HG02623 (cell line): ENCODE measurements at regions not wholly inside any gene's neighbourhood (a gene's known extent, or its start where the extent isn't known, plus 50 kb on each side); places are given as distances from the start of the nearest gene placed in this dataset.
"Not testable (repeated sequence)": the region's sequence is repeated elsewhere in the genome, so short reads cannot be mapped to it uniquely, and the experiment has no call there.

ENCODE experiments used
- ATAC-seq: cut with Tn5 transposase; IDR thresholded peaks from one replicate; pipeline ENCODE4 v1.9.1; 2021; ENCODE audit warnings: moderate library complexity; ENCODE audit not compliant: unreplicated experiment

DNA sequence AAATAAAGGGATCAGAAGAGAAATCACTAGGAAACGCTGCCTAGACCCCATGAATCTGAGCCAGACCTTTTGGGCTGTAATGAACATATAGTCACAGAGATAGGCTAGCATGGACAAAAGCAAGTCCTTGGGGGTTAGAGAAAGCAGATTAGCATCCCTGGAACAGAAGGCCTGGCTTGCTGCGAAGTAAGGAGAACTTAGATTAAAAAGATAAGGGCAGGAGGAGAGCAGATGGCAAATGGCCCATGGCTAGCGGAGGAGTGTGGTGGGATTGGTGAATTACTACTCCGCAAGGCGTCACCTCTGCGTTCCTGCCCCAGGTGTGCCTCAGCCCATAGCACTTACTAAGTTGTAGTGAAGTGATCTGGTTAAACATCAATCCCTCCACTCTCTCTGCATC lies 92.3 kb upstream of the ZNF438 start:
- no peak for ATAC-seq

GRCh38 chr10:31124852-31125251 lies 93.2 kb upstream of the ZNF438 start:
- ATAC-seq: no peak

GRCh38 chr10:31125789-31126188 lies 94.1 kb upstream of the ZNF438 start:
- ATAC-seq: no peak

GRCh38 chr10:31126593-31126992 lies 94.9 kb upstream of the ZNF438 start:
- no peak for ATAC-seq

- ATAC-seq: no peak
Observed at GRCh38 chr10:31128536-31128935, 96.9 kb upstream of the ZNF438 start.

DNA sequence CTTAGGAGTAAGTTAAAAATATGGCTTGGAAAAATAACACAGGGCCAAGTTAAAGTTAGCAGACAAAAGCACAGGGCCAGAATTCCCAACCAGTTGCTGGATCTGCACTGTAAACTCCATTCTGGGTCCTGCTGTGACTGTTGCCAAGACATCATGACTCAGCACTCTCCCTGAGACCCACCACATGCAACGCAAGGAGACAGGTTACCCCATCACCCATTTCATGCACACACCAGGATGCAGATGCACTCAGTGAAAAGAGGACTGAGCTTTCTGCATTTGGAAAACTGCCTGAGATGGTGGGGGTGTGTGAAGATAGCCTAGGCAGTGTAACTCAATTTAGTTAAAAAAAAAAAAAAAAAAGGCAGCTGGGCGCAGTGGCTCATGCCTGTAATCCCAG lies 97.6 kb upstream of the ZNF438 start:
- ATAC-seq: no peak

- ATAC-seq: no peak
Observed at GRCh38 chr10:31129880-31130405, 98.3 kb upstream of the ZNF438 start.

DNA sequence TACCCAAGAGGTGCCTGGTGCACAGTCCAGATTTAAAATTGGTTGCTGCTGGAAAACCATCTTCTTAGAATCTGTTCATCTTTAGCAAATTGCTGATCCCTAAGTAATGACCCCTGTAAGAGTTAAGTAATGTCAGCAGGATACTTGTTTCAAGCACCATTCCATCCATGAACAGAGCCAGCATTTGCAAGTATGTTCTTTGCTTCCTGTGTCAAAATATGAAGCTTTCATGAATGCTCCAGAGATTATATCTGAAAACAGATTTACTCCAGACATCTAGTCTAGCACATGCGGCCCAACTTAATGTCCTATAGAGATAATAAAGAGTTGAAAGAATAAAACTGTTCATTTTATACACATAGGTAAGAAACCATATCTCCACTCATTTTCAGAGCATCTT lies 98.7 kb upstream of the ZNF438 start:
- ATAC-seq: no peak

DNA sequence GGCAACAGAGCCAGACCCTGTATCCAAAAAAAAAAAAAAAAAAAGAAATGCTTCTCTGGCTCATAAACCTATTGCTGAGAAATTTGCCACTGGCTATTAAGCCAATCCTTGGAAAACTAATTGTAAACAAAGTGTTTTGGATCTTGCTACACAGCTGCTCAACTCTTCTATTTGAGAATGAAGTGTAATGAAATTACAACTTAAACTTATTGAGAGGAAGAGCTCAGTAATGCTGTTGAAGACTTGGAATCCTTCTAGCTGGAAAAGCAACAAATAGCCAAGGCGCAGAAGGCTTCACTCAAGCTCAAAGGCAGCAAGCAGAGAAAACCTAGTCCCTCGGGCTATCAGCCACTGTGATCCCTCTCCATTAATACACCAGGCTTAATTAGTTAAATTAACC lies 99.6 kb upstream of the ZNF438 start:
- no peak for ATAC-seq

- ATAC-seq: no peak
Observed at GRCh38 chr10:31132681-31133244, 101.1 kb upstream of the ZNF438 start.

DNA sequence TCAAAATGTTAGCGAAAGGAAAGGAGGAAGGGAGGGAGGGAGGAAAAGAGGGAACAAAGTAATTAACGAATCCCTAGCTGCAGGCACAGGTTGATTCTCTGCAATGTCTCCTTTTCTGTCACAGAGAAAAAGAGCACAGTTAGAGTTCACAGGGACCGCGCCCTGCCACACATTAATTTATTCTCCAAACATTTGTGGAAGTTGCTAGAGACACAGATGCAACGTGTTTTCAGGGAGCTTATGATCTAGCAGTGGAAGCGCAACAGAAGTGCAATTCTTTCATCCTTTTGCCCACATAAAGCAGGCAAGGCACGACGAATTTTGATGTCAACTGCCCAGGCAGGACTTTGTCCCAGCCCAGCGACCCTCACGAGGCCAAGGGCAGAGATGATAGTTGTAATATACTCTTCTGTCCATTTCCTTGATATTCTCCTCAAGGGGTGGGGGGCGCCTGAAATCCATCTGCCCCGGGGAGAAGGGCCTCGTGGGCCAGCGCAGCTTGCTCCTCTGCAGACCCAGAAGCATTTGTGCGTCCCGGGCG lies 101.7 kb upstream of the ZNF438 start:
- ATAC-seq: no peak

DNA sequence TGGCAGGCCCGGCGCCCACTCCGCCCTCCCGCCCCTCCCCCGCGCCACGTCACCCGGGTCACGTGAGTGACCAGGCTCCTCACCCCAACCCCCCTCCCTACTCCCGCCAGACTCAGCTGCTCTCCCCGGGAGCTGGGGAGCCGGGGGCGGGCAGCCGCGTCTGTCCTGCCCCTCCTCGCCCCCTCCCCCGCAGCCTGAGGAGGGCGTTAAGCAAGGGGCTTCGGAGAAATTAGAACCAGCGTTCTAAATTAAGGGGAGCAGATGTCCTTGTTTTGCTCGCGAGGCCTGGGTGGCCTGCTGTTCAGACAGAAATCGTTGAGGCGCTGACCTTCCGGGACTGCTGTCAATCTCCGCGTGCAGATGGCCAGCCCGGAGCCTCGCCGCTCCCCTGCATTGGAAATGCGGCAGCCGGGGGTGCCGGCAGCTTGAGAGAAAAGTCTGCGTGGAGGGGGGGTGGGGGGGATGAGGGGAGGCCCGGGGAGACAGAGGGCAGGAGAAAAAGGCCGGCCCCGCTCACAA lies 102.2 kb upstream of the ZNF438 start:
- peak; percentile 65 for ATAC-seq

DNA sequence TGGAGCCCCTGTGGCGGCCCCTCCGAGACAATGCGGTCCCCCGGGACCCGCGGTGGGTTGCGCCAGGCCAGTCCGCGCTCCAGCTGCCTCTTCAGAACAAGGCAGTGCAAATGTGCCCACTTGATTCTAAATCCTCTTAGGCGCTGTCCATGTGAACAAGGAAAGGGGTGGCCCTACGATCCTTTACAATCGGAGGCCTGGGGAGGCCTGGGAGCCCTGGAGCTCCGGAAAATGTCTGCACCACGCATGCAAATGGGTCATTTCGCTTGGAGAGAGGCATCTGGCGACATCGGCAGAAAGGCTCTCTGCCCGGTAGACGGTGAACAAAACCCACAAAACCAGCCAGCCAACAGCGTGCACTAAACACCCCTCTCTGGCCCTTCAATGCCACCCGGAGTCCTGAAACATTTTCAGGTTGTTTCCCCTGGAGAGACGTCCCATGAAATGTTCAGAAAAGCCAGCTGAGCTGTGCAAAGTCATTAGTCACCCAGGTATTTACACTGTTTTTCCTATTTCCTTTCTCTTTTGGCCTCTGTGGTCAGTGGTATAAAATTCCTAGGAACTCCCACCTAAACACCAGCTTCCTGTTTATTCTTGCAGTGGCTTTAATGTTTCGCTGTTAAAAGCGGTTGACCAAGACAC lies 102.8 kb upstream of the ZNF438 start:
- ATAC-seq: peak; percentile 31

- no peak for ATAC-seq
Observed at GRCh38 chr10:31135171-31135570, 103.5 kb upstream of the ZNF438 start.

DNA sequence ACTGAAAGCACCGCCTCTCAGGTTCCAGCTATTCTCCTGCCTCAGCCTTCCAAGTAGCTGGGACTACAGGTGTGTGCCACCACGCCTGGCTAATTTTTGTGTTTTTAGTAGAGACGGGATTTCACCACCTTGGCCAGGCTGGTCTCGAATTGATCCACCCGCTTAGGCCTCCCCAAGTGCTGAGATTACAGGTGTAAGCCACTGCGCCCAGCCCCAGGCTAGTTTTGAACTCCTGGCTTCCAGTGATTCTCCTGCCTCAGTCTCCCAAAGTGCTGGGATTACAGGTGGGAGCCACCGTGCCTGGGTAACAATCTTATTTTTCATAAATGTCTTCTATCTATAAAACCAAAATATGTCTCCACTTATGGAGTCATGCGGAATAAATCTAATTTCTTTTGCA lies 104.1 kb upstream of the ZNF438 start:
- ATAC-seq: not testable (repeated sequence)

- no peak for ATAC-seq
Observed at GRCh38 chr10:31136386-31136785, 104.7 kb upstream of the ZNF438 start.

DNA sequence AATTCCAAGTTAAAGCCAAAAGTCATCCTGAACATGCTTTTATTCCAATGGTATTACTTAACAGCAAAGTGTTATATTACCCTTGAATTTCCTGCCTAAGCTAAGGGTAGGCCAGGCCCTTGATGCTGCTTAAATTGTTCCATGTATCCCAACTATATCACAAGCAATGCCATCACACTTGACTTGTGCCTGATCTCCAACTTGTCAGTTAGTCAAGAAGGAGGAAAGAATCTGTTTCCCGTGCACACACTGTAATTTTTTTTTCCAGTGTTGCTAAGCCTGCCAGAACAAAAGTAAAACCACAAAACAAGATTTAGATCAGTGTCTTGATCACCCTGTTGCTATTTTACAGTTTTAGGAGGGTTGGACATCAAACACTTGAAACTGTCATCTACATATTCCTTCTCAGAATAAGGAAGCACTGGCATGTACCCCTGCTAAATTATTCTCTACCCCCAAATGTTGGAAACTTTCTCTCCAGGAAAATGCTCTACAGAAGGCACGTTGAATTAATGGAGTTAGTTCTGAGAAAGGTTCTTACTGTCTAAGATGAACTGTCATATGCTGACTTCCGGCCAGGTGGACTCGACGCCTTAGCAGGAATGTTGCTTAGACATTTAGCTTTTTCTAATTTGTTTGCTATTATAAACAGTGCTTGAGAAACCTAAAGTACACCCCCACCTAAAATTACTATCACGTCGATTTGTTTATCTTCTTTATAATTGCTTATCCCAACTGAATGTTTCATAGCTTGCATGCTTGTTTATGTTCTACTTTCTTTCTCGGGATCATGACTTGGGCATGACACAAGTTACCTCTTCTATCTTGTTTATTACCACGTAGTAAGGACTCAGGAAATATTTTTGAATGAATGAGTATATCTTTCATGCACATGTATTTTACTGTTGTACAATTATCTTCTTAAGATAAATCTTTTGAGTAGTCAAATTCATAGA lies 105.5 kb upstream of the ZNF438 start:
- no peak for ATAC-seq

- ATAC-seq: no peak
Observed at GRCh38 chr10:31138026-31138553, 106.4 kb upstream of the ZNF438 start.

- no peak for ATAC-seq
Observed at GRCh38 chr10:31139497-31139896, 107.8 kb upstream of the ZNF438 start.

- ATAC-seq: no peak
Observed at GRCh38 chr10:31140716-31141115, 109.1 kb upstream of the ZNF438 start.

- ATAC-seq: no peak
Observed at GRCh38 chr10:31142026-31142425, 110.4 kb upstream of the ZNF438 start.
